Hepatocyte (in vitro differentiated cells): ENCODE measurements at regions not wholly inside any gene's neighbourhood (a gene's known extent, or its start where the extent isn't known, plus 50 kb on each side); places are given as distances from the start of the nearest gene placed in this dataset.

ENCODE experiments used
- EZH2 ChIP-seq: fragments of 200-600 bp; sonication (generic); IDR thresholded peaks from 2 replicates; pipeline ENCODE4 v1.6.1; 2016; ENCODE audit warnings: antibody characterized with exemption, mild to moderate bottlenecking, borderline replicate concordance
- EZH2phosphoT487 ChIP-seq: fragments of 200-600 bp; sonication (generic); IDR thresholded peaks from one replicate; pipeline ENCODE4 v1.6.1; 2018; ENCODE audit warnings: antibody characterized with exemption, mild to moderate bottlenecking, low read depth, moderate library complexity; ENCODE audit not compliant: unreplicated experiment, severe bottlenecking
- TF ChIP-seq, protein P1 (sequence below): fragments of 200-600 bp; sonication (generic); IDR thresholded peaks from 2 replicates; pipeline ENCODE4 v1.5.1; 2016; ENCODE audit warnings: antibody characterized with exemption, mild to moderate bottlenecking; ENCODE audit not compliant: poor library complexity

DNA sequence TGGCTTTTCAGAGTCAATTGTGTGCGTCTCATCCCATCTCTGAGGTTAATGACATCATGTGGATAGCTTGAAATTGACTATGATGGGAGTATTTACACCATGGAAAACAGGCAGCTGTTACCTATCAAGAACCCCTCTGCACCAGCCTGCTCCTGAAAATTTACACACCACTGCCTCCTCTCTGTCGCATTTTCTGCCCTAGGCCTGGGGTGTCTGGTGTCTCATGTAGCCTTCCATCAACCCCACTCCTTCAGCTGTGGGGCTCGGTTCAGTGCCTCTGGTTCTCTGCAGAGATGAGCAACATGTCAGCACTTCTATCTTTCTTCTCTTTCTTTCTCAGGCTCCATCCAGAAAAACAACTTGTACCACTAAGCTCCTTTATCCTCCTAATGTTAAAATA is 600.5 kb downstream of the TYW1 start:
- TF ChIP-seq, protein P1, sequence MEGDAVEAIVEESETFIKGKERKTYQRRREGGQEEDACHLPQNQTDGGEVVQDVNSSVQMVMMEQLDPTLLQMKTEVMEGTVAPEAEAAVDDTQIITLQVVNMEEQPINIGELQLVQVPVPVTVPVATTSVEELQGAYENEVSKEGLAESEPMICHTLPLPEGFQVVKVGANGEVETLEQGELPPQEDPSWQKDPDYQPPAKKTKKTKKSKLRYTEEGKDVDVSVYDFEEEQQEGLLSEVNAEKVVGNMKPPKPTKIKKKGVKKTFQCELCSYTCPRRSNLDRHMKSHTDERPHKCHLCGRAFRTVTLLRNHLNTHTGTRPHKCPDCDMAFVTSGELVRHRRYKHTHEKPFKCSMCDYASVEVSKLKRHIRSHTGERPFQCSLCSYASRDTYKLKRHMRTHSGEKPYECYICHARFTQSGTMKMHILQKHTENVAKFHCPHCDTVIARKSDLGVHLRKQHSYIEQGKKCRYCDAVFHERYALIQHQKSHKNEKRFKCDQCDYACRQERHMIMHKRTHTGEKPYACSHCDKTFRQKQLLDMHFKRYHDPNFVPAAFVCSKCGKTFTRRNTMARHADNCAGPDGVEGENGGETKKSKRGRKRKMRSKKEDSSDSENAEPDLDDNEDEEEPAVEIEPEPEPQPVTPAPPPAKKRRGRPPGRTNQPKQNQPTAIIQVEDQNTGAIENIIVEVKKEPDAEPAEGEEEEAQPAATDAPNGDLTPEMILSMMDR: no peak
- TF ChIP-seq EZH2phosphoT487 (no peak), EZH2 (no peak)
